NCI-H128 (cell line): ENCODE measurements at regions not wholly inside any gene's neighbourhood (a gene's known extent, or its start where the extent isn't known, plus 50 kb on each side); places are given as distances from the start of the nearest gene placed in this dataset.

ENCODE experiments used
- DNase-seq: peaks from one replicate; lab custom pipeline; 2025; ENCODE audit not compliant: unreplicated experiment; lab: John Stamatoyannopoulos, UW

GRCh38 chr14:29271669-29272068 lies 505.1 kb downstream of the FOXG1 start:
- DNase-seq = no peak

- no peak for DNase-seq
Observed at GRCh38 chr14:29273513-29273912, 506.9 kb downstream of the FOXG1 start.

GRCh38 chr14:29274890-29275596 lies 508.5 kb downstream of the FOXG1 start:
- DNase-seq = peak; percentile 48

GRCh38 chr14:29278301-29279263 lies 512.0 kb downstream of the FOXG1 start:
- DNase-seq = no peak

GRCh38 chr14:29282169-29282568 lies 515.6 kb downstream of the FOXG1 start:
- no peak for DNase-seq

GRCh38 chr14:29290441-29290840 lies 523.9 kb downstream of the FOXG1 start:
- DNase-seq = no peak

- no peak for DNase-seq
Observed at GRCh38 chr14:29299372-29299771, 532.8 kb downstream of the FOXG1 start.

GRCh38 chr14:29301571-29301970 lies 535.0 kb downstream of the FOXG1 start:
- DNase-seq = no peak

GRCh38 chr14:29310210-29310609 lies 543.6 kb downstream of the FOXG1 start:
- DNase-seq = no peak

GRCh38 chr14:29310757-29311156 lies 544.2 kb downstream of the FOXG1 start:
- DNase-seq = no peak

- no peak for DNase-seq
Observed at GRCh38 chr14:29311983-29312382, 545.4 kb downstream of the FOXG1 start.

- DNase-seq = no peak
Observed at GRCh38 chr14:29316936-29317335, 550.3 kb downstream of the FOXG1 start.

GRCh38 chr14:29317423-29317822 lies 550.8 kb downstream of the FOXG1 start:
- no peak for DNase-seq

GRCh38 chr14:29320286-29320685 lies 553.7 kb downstream of the FOXG1 start:
- no peak for DNase-seq

GRCh38 chr14:29321646-29322045 lies 555.1 kb downstream of the FOXG1 start:
- no peak for DNase-seq

GRCh38 chr14:29339494-29340172 lies 573.0 kb downstream of the FOXG1 start:
- DNase-seq = no peak

GRCh38 chr14:29348504-29348903 lies 579.1 kb downstream of the PRKD1 start:
- no peak for DNase-seq

GRCh38 chr14:29350496-29350895 lies 577.2 kb downstream of the PRKD1 start:
- no peak for DNase-seq

- DNase-seq = no peak
Observed at GRCh38 chr14:29351996-29352705, 575.5 kb downstream of the PRKD1 start.

GRCh38 chr14:29352706-29353080 lies 575.0 kb downstream of the PRKD1 start:
- DNase-seq = no peak

GRCh38 chr14:29353513-29353912 lies 574.1 kb downstream of the PRKD1 start:
- DNase-seq = no peak
